GM12874 (cell line): ENCODE measurements at regions not wholly inside any gene's neighbourhood (a gene's known extent, or its start where the extent isn't known, plus 50 kb on each side); places are given as distances from the start of the nearest gene placed in this dataset.

Source experiments
- CTCF ChIP-seq: IDR thresholded peaks from 2 replicates; pipeline ENCODE4 v1.5.1; 2011; ENCODE audit warnings: low read depth, mild to moderate bottlenecking, control low read depth, low read length, moderate library complexity; ENCODE audit not compliant: insufficient read depth

DNA sequence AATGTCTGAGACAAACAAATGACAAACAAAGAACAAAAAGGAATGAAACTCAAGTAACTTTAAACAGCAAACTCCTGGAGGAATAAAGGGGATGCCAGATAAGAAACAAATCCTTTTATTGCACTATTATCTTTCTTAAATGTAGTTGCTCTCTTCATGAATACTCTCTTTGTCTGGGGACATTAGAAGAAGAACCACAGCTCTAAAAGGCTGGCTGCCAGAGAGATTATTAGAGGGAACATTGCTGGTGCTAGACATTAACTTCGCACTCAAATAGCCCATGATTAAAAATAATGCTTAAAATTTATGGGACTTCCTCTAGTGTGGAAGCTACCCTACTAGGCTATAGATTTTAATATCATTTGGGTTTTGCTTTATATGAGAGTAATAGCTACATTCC, 1330.4 kb downstream of the XPNPEP1 start:
- TF ChIP-seq CTCF = no peak

- no peak for TF ChIP-seq CTCF
Observed at GRCh38 chr10:108591417-108591816, 1331.9 kb downstream of the XPNPEP1 start.

GRCh38 chr10:108586424-108586823, 1336.9 kb downstream of the XPNPEP1 start:
- no peak for TF ChIP-seq CTCF

DNA sequence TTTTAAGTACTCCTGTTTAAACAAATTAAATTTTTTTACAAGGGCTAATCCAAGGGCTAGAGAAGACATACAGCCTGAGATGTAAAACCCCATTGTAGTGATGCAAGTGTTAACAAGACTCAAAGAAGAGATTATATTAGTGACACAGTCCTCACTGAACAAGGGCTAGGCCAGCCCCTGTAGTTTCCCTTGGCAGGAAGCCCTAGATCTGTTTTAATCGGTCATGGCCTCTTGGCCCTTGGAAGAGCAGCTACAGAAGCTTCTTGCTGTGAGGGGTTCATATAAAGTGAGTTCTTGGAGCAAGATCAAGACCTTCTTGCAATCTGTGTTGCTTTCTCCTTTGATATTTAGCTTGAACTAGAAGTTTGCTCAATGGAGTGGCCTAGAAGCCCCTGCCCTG, 1339.4 kb downstream of the XPNPEP1 start:
- no peak for TF ChIP-seq CTCF

- TF ChIP-seq CTCF = no peak
Observed at GRCh38 chr10:108582888-108583287, 1340.4 kb downstream of the XPNPEP1 start.

GRCh38 chr10:108582387-108582786, 1340.9 kb downstream of the XPNPEP1 start:
- no peak for TF ChIP-seq CTCF

- no peak for TF ChIP-seq CTCF
Observed at GRCh38 chr10:108578258-108578657, 1345.1 kb downstream of the XPNPEP1 start.

GRCh38 chr10:108574233-108574632, 1349.1 kb downstream of the XPNPEP1 start:
- TF ChIP-seq CTCF = no peak
